Epithelial cell of proximal tubule (primary cell): ENCODE measurements at regions not wholly inside any gene's neighbourhood (a gene's known extent, or its start where the extent isn't known, plus 50 kb on each side); places are given as distances from the start of the nearest gene placed in this dataset.

Source experiments
- DNase-seq: peaks from one replicate; pipeline ENCODE4 v3.0.0-alpha.2; 2011; ENCODE audit warnings: low read depth
- H3K4me3 ChIP-seq: 2 replicates; pipeline ENCODE4 v1.5.1; 2011; ENCODE audit warnings: low read depth, mild to moderate bottlenecking, low read length
- CTCF ChIP-seq: conservative IDR thresholded peaks from 2 replicates; pipeline ENCODE4 v1.5.1; 2012; ENCODE audit warnings: low read depth, mild to moderate bottlenecking, low read length

- no peak overlapping the region for H3K4me3 ChIP-seq
- TF ChIP-seq CTCF, result no peak
- DNase-seq, result no peak
These were observed 429.1 kb downstream of the CBLN2 start for GRCh38 chr18:72114801-72115594.

GRCh38 chr18:72107647-72108383 lies 436.3 kb downstream of the CBLN2 start:
- TF ChIP-seq CTCF, result no peak
- DNase-seq, result no peak
- H3K4me3 ChIP-seq, result no peak overlapping the region

GRCh38 chr18:72104851-72105250 lies 439.3 kb downstream of the CBLN2 start:
- TF ChIP-seq CTCF, result no peak
- H3K4me3 ChIP-seq, result no peak overlapping the region
- no peak for DNase-seq

- no peak overlapping the region for H3K4me3 ChIP-seq
These were observed 441.7 kb downstream of the CBLN2 start for GRCh38 chr18:72102412-72102811.

GRCh38 chr18:72100465-72101004 lies 443.6 kb downstream of the CBLN2 start:
- TF ChIP-seq CTCF, result no peak
- no peak overlapping the region for H3K4me3 ChIP-seq
- DNase-seq, result no peak

More at GRCh38 chr18:72102412-72102811, 441.7 kb downstream of the CBLN2 start:
- no peak for DNase-seq
- no peak for TF ChIP-seq CTCF

- no peak for DNase-seq
- no peak overlapping the region for H3K4me3 ChIP-seq
- TF ChIP-seq CTCF, result no peak
These were observed 452.8 kb downstream of the CBLN2 start for GRCh38 chr18:72091369-72091768.
